OCI-LY1 (cell line): ENCODE measurements at regions not wholly inside any gene's neighbourhood (a gene's known extent, or its start where the extent isn't known, plus 50 kb on each side); places are given as distances from the start of the nearest gene placed in this dataset.

Experiments
- EZH2 ChIP-seq: fragments of 200-600 bp; sonication (generic), shearing (Covaris generic); IDR thresholded peaks from 2 replicates; pipeline ENCODE4 v1.8.0; 2017; ENCODE audit warnings: borderline replicate concordance, mixed run types, mild to moderate bottlenecking, antibody characterized with exemption, low read length, moderate library complexity, mixed read lengths
- TF ChIP-seq, protein P1 (sequence below): fragments of 200-600 bp; sonication (generic), shearing (Covaris generic); IDR thresholded peaks from 2 replicates; pipeline ENCODE4 v1.5.1; 2017; ENCODE audit warnings: mild to moderate bottlenecking, antibody characterized with exemption, low read length, moderate library complexity, mixed read lengths

DNA sequence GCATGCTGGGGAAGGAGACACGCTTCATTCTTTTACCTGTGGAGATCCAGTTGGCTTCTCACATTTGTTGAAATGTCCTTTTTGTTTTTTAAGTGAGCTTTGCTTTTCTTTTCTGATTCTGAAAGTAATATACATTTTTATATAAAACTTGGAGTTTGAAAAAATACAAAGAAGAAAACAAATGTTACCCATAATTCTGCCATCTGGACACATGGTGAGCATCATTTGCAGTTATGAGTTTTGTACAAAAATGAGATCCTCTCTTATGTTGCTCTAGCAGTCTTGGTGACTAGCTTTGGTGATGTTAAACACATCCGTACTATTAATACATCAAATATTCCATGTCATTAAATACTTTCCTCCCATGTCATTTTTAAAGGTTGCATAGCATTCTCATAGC lies 101.1 kb upstream of the OTOS start:
- TF ChIP-seq, protein P1, sequence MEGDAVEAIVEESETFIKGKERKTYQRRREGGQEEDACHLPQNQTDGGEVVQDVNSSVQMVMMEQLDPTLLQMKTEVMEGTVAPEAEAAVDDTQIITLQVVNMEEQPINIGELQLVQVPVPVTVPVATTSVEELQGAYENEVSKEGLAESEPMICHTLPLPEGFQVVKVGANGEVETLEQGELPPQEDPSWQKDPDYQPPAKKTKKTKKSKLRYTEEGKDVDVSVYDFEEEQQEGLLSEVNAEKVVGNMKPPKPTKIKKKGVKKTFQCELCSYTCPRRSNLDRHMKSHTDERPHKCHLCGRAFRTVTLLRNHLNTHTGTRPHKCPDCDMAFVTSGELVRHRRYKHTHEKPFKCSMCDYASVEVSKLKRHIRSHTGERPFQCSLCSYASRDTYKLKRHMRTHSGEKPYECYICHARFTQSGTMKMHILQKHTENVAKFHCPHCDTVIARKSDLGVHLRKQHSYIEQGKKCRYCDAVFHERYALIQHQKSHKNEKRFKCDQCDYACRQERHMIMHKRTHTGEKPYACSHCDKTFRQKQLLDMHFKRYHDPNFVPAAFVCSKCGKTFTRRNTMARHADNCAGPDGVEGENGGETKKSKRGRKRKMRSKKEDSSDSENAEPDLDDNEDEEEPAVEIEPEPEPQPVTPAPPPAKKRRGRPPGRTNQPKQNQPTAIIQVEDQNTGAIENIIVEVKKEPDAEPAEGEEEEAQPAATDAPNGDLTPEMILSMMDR: no peak
- no peak for TF ChIP-seq EZH2
